HEK293 (cell line): ENCODE measurements at regions not wholly inside any gene's neighbourhood (a gene's known extent, or its start where the extent isn't known, plus 50 kb on each side); places are given as distances from the start of the nearest gene placed in this dataset.

ENCODE experiments used
- CTCF ChIA-PET: fragments of 350-600 bp; formaldehyde crosslinking; extraction: SDS; loops from one replicate; lab custom pipeline; 2021; ENCODE audit warnings: antibody characterized with exemption; lab: Yijun Ruan, JAX
- POLR2A ChIA-PET: fragments of 300-600 bp; formaldehyde crosslinking; extraction: SDS; loops from one replicate; lab custom pipeline; 2020; ENCODE audit warnings: antibody characterized with exemption, inconsistent platforms; lab: Yijun Ruan, JAX
- H3K27ac ChIP-seq: fragments of 200-500 bp; sonication (Bioruptor generic); 2 replicates; pipeline ENCODE4 v1.5.1; 2014; ENCODE audit warnings: low read depth, low read length, control low read depth, inconsistent platforms; ENCODE audit errors: extremely low read depth
- H3K36me3 ChIP-seq, 2 experiments: fragments of 200-500 bp in 1 of 2; sonication (Bioruptor generic) in 1 of 2; 1 replicate in 1 of 2; 2 replicates in 1 of 2; pipeline ENCODE4 v1.5.1; 2014 to 2017; ENCODE audit warnings: inconsistent platforms in 2 of 2, low read length in 2 of 2; ENCODE audit not compliant: control insufficient read depth in 2 of 2, insufficient read depth in 1 of 2
- H3K4me1 ChIP-seq: fragments of 200-500 bp; sonication (Bioruptor generic); 2 replicates; pipeline ENCODE4 v1.5.1; 2014; ENCODE audit warnings: mild to moderate bottlenecking, low read length, inconsistent platforms; ENCODE audit not compliant: control insufficient read depth, insufficient read depth
- H3K4me3 ChIP-seq: 2 replicates; pipeline ENCODE4 v1.5.1; 2011; ENCODE audit warnings: low read depth, mild to moderate bottlenecking, control low read depth, low read length, moderate library complexity
- H3K9me3 ChIP-seq: fragments of 200-500 bp; sonication (Bioruptor generic); 2 replicates; pipeline ENCODE4 v1.5.1; 2014; ENCODE audit warnings: low read depth, low read length, inconsistent platforms; ENCODE audit not compliant: control insufficient read depth, insufficient read depth
- SP2 ChIP-seq: fragments of 450-650 bp; formaldehyde crosslinking; IDR thresholded peaks from 2 replicates; pipeline ENCODE4 v1.5.1; 2016; ENCODE audit warnings: missing biosample characterization, missing genetic modification characterization
- SP7 ChIP-seq: fragments of 450-650 bp; formaldehyde crosslinking; IDR thresholded peaks from 2 replicates; pipeline ENCODE4 v1.5.1; 2016; ENCODE audit warnings: missing biosample characterization, missing genetic modification characterization
- ZBTB48 ChIP-seq: fragments of 450-650 bp; formaldehyde crosslinking; IDR thresholded peaks from 2 replicates; pipeline ENCODE4 v1.5.1; 2016; ENCODE audit warnings: missing biosample characterization, missing genetic modification characterization
- ZBTB8A ChIP-seq: fragments of 450-650 bp; formaldehyde crosslinking; IDR thresholded peaks from 2 replicates; pipeline ENCODE4 v1.5.1; 2016; ENCODE audit warnings: missing biosample characterization, missing genetic modification characterization
- ZFP41 ChIP-seq: fragments of 450-650 bp; formaldehyde crosslinking; IDR thresholded peaks from 2 replicates; pipeline ENCODE4 v1.5.1; 2016; ENCODE audit warnings: missing biosample characterization, missing genetic modification characterization, borderline replicate concordance
- ZNF146 ChIP-seq: fragments of 450-650 bp; formaldehyde crosslinking; IDR thresholded peaks from 2 replicates; pipeline ENCODE4 v1.5.1; 2016; ENCODE audit warnings: missing biosample characterization, missing genetic modification characterization
- ZNF248 ChIP-seq: fragments of 450-650 bp; formaldehyde crosslinking; IDR thresholded peaks from 2 replicates; pipeline ENCODE4 v1.5.1; 2017; ENCODE audit warnings: missing biosample characterization, missing genetic modification characterization
- ZNF335 ChIP-seq: fragments of 450-650 bp; formaldehyde crosslinking; conservative IDR thresholded peaks from 2 replicates; pipeline ENCODE4 v1.5.1; 2016; ENCODE audit warnings: missing biosample characterization, missing genetic modification characterization
- ZNF404 ChIP-seq: fragments of 450-650 bp; formaldehyde crosslinking; IDR thresholded peaks from 2 replicates; pipeline ENCODE4 v1.5.1; 2017; ENCODE audit warnings: missing biosample characterization, missing genetic modification characterization
- ZNF585B ChIP-seq: fragments of 450-650 bp; formaldehyde crosslinking; IDR thresholded peaks from 2 replicates; pipeline ENCODE4 v1.5.1; 2016; ENCODE audit warnings: missing biosample characterization, missing genetic modification characterization
- ZNF621 ChIP-seq: fragments of 450-650 bp; formaldehyde crosslinking; IDR thresholded peaks from 2 replicates; pipeline ENCODE4 v1.5.1; 2017; ENCODE audit warnings: missing biosample characterization, missing genetic modification characterization
- ZNF626 ChIP-seq: fragments of 450-650 bp; sonication (Bioruptor Pico); formaldehyde crosslinking; IDR thresholded peaks from 2 replicates; pipeline ENCODE4 v1.5.1; 2018; ENCODE audit warnings: missing biosample characterization, missing genetic modification characterization, inconsistent platforms
- ZNF677 ChIP-seq: fragments of 450-650 bp; IDR thresholded peaks from 2 replicates; pipeline ENCODE4 v1.5.0; 2018; ENCODE audit warnings: missing biosample characterization, mild to moderate bottlenecking, missing genetic modification characterization, moderate library complexity
- ZNF701 ChIP-seq: fragments of 450-650 bp; formaldehyde crosslinking; IDR thresholded peaks from 2 replicates; pipeline ENCODE4 v1.5.1; 2016; ENCODE audit warnings: missing biosample characterization, missing genetic modification characterization
- ZSCAN16 ChIP-seq: fragments of 450-650 bp; formaldehyde crosslinking; IDR thresholded peaks from 2 replicates; pipeline ENCODE4 v1.5.1; 2016; ENCODE audit warnings: missing biosample characterization, missing genetic modification characterization
- ZSCAN23 ChIP-seq: fragments of 450-650 bp; formaldehyde crosslinking; IDR thresholded peaks from 2 replicates; pipeline ENCODE4 v1.5.1; 2016; ENCODE audit warnings: missing biosample characterization, missing genetic modification characterization
- ZSCAN30 ChIP-seq: fragments of 450-650 bp; IDR thresholded peaks from 2 replicates; pipeline ENCODE4 v1.5.1; 2018; ENCODE audit warnings: missing biosample characterization, mild to moderate bottlenecking, missing genetic modification characterization, moderate library complexity
- TF ChIP-seq, protein P1 (sequence below): fragments of 450-650 bp; formaldehyde crosslinking; IDR thresholded peaks from 2 replicates; pipeline ENCODE4 v1.5.1; 2016; ENCODE audit warnings: missing biosample characterization, missing genetic modification characterization
- TF ChIP-seq, protein P2 (sequence below): fragments of 450-650 bp; formaldehyde crosslinking; IDR thresholded peaks from 2 replicates; pipeline ENCODE4 v1.5.1; 2016; ENCODE audit warnings: missing biosample characterization, missing genetic modification characterization
- TF ChIP-seq, protein P3 (sequence below): fragments of 450-650 bp; formaldehyde crosslinking; IDR thresholded peaks from 2 replicates; pipeline ENCODE4 v1.5.1; 2016; ENCODE audit warnings: missing biosample characterization, missing genetic modification characterization
- TF ChIP-seq, protein P4 (sequence below): fragments of 450-650 bp; formaldehyde crosslinking; conservative IDR thresholded peaks from 2 replicates; pipeline ENCODE4 v1.5.1; 2016; ENCODE audit warnings: low read depth, missing biosample characterization, missing genetic modification characterization

DNA sequence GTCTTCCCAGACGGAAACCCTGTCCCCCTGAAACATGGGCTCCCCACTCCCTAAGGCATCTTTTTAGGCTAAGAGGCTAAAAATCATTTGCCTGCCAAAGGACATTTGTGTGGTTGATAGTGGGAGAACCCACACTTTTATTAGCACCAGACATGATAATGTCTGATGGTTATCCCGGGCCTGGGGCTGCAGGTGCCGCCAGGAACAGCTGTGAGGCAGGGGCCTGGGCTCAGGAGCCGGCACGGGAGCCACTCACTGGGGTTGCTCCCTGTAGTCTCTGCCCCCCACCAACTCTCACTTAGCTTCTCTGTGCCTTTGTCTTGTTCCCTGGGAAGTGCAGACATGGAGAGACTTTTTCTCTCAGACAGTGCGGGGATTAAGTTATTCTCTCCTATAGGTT lies 193.6 kb downstream of the GLRX3 start:
- Histone ChIP-seq H3K27ac (no peak overlapping the region), H3K4me3 (no peak overlapping the region), H3K36me3 (no peaks in the 10 kb centered on the region), H3K4me1 (no peaks in the 10 kb centered on the region), H3K9me3 (no peaks in the 10 kb centered on the region)
- no peak for TF ChIP-seq ZNF585B (tag by site-specific recombination)
- CTCF ChIA-PET = no interaction called here
- POLR2A ChIA-PET = no interaction called here

DNA sequence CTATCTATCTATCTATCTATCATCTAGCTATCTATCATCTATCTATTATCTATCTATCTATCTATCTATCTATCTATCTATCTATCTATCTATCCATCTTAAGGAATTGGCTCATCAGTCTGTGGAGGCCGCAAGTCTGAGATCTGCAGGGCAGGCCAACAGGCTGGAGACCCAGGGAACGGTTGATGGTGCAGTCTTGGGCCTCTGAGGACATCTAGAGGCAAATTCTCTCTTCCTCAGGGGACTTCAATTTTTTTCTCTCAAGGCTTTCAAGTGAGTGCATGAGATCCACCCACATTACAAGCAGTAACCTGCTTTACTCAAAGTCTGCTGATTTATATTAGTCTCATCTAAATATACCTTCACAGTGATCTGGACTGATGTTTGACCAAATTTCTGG lies 197.0 kb downstream of the GLRX3 start:
- no peak for TF ChIP-seq ZNF677 (tag by site-specific recombination)
- TF ChIP-seq, protein P1, sequence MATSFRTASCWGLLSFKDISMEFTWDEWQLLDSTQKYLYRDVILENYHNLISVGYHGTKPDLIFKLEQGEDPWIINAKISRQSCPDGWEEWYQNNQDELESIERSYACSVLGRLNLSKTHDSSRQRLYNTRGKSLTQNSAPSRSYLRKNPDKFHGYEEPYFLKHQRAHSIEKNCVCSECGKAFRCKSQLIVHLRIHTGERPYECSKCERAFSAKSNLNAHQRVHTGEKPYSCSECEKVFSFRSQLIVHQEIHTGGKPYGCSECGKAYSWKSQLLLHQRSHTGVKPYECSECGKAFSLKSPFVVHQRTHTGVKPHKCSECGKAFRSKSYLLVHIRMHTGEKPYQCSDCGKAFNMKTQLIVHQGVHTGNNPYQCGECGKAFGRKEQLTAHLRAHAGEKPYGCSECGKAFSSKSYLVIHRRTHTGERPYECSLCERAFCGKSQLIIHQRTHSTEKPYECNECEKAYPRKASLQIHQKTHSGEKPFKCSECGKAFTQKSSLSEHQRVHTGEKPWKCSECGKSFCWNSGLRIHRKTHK = no peak
- no peak for TF ChIP-seq ZFP41 (tag by site-specific recombination)
- TF ChIP-seq ZNF335 (tag by site-specific recombination) = no peak
- no peak for TF ChIP-seq ZNF701 (tag by site-specific recombination)
- TF ChIP-seq, all 188 proteins: peak for 0
- no peak overlapping the region for H3K27ac ChIP-seq
- no peak overlapping the region for H3K4me3 ChIP-seq
- ChIA-PET POLR2A (no interaction called here), CTCF (interaction anchor here (0.6 kb wide), 1 partner anchor 180 kb away, joined by 4 read pairs; no protein-coding TSS in a partner anchor)
- H3K9me3 ChIP-seq = no peaks in the 10 kb centered on the region
- H3K4me1 ChIP-seq = no peaks in the 10 kb centered on the region
- no peaks in the 10 kb centered on the region for H3K36me3 ChIP-seq

DNA sequence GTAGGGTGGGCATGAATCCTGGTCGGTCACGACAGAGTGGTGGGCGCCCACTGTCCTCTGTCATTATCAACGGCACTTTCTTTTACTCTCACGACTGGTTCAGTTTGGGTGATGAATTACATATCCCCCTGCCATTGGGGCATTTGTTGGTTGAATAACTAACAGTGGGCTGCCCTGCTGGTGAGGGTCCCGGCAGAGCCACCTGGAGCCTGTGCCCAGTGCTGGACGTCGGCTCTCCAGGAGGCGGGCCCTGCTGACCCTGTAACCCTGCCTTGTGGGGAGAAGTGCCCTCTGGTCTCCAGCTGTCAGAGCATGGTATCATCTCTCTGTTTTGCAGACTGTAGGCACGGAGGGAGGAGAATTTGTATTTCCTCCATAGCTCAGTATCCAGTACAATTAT lies 199.1 kb downstream of the GLRX3 start:
- Histone ChIP-seq H3K9me3 (no peaks in the 10 kb centered on the region), H3K27ac (no peak overlapping the region), H3K4me3 (no peak overlapping the region), H3K4me1 (no peaks in the 10 kb centered on the region), H3K36me3 (no peaks in the 10 kb centered on the region)
- ChIA-PET POLR2A (no interaction called here), CTCF (no interaction called here)
- no peak for TF ChIP-seq SP7 (tag by site-specific recombination)
- TF ChIP-seq ZBTB8A (tag by site-specific recombination) = no peak
- no peak for TF ChIP-seq ZNF146 (tag by site-specific recombination)
- TF ChIP-seq ZSCAN23 (tag by site-specific recombination) = no peak

DNA sequence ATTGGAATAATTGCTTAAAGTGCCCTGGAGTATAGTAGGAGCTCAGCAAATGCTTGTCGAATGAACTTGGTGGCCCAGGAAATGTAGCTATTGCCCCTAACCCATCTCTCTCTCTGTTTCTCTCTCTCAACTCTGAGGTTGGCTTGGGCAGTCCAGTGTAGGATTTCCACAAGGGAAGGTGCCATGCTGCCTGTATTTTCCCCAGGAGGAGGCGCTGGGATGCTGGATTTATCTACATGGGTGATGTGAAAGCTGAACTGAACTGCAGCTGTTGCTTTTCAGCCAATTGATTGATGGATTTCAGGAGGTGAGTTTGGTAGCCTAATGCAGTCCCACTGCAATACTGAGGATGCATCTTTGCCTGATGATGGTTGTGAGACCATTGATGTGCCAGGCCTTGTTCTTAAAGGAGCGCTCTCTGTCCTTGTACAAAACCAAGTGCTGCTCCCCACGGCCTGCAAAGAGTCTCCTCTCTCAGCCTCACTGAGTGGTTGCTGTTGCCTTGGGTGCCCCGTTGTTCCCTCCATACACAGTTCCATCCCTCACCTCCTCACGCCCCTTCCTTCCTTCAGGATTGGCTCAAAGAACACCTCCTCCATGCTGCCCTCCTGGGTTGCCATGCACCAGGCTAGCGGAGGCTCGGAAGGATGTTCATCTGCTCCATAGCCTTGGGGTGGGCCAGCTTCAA lies 200.6 kb downstream of the GLRX3 start:
- Histone ChIP-seq H3K27ac (no peak overlapping the region), H3K36me3 (no peaks in the 10 kb centered on the region), H3K4me1 (no peaks in the 10 kb centered on the region), H3K4me3 (no peak overlapping the region), H3K9me3 (no peaks in the 10 kb centered on the region)
- CTCF ChIA-PET = interaction anchor here (0.6 kb wide), 1 partner anchor 610 kb away, joined by 3 read pairs; no protein-coding TSS in a partner anchor
- POLR2A ChIA-PET = no interaction called here
- no peak for TF ChIP-seq ZNF621
- TF ChIP-seq, protein P2, sequence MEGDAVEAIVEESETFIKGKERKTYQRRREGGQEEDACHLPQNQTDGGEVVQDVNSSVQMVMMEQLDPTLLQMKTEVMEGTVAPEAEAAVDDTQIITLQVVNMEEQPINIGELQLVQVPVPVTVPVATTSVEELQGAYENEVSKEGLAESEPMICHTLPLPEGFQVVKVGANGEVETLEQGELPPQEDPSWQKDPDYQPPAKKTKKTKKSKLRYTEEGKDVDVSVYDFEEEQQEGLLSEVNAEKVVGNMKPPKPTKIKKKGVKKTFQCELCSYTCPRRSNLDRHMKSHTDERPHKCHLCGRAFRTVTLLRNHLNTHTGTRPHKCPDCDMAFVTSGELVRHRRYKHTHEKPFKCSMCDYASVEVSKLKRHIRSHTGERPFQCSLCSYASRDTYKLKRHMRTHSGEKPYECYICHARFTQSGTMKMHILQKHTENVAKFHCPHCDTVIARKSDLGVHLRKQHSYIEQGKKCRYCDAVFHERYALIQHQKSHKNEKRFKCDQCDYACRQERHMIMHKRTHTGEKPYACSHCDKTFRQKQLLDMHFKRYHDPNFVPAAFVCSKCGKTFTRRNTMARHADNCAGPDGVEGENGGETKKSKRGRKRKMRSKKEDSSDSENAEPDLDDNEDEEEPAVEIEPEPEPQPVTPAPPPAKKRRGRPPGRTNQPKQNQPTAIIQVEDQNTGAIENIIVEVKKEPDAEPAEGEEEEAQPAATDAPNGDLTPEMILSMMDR (tag by site-specific recombination) = no peak
- no peak for TF ChIP-seq SP2 (tag by site-specific recombination)
- TF ChIP-seq, protein P3, sequence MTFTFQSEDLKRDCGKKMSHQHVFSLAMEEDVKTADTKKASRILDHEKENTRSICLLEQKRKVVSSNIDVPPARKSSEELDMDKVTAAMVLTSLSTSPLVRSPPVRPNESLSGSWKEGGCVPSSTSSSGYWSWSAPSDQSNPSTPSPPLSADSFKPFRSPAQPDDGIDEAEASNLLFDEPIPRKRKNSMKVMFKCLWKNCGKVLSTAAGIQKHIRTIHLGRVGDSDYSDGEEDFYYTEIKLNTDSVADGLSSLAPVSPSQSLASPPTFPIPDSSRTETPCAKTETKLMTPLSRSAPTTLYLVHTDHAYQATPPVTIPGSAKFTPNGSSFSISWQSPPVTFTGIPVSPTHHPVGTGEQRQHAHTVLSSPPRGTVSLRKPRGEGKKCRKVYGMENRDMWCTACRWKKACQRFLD = no peak
- TF ChIP-seq ZNF626 (tag by site-specific recombination) = no peak
- TF ChIP-seq, protein P4, sequence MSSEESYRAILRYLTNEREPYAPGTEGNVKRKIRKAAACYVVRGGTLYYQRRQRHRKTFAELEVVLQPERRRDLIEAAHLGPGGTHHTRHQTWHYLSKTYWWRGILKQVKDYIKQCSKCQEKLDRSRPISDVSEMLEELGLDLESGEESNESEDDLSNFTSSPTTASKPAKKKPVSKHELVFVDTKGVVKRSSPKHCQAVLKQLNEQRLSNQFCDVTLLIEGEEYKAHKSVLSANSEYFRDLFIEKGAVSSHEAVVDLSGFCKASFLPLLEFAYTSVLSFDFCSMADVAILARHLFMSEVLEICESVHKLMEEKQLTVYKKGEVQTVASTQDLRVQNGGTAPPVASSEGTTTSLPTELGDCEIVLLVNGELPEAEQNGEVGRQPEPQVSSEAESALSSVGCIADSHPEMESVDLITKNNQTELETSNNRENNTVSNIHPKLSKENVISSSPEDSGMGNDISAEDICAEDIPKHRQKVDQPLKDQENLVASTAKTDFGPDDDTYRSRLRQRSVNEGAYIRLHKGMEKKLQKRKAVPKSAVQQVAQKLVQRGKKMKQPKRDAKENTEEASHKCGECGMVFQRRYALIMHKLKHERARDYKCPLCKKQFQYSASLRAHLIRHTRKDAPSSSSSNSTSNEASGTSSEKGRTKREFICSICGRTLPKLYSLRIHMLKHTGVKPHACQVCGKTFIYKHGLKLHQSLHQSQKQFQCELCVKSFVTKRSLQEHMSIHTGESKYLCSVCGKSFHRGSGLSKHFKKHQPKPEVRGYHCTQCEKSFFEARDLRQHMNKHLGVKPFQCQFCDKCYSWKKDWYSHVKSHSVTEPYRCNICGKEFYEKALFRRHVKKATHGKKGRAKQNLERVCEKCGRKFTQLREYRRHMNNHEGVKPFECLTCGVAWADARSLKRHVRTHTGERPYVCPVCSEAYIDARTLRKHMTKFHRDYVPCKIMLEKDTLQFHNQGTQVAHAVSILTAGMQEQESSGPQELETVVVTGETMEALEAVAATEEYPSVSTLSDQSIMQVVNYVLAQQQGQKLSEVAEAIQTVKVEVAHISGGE (tag by site-specific recombination) = no peak
- no peak for TF ChIP-seq ZNF248 (tag by site-specific recombination)
- no peak for TF ChIP-seq ZSCAN16 (tag by site-specific recombination)
- no peak for TF ChIP-seq ZBTB48
- no peak for TF ChIP-seq ZSCAN30 (tag by site-specific recombination)
- TF ChIP-seq ZNF404 (tag by site-specific recombination) = no peak
